SK-N-SH treated with all-trans-retinoic acid at 6 μM for 48 hours (cell line): ENCODE measurements at regions not wholly inside any gene's neighbourhood (a gene's known extent, or its start where the extent isn't known, plus 50 kb on each side); places are given as distances from the start of the nearest gene placed in this dataset.
A peak's percentile ranks its signal among the peaks of the same experiment; 100 is the strongest.

ENCODE experiments used
- ATAC-seq: fragments of 200-7000 bp; cut with Tn5 transposase; 3 replicates; pipeline ENCODE4 v1.9.1; 2020; ENCODE audit warnings: mild to moderate bottlenecking, moderate library complexity
- BACH2 ChIP-seq: fragments of 250-450 bp; sonication (Bioruptor Pico); IDR thresholded peaks from 2 replicates; pipeline ENCODE4 v1.9.0; 2021; ENCODE audit warnings: mild to moderate bottlenecking, borderline replicate concordance
- CSDC2 ChIP-seq: fragments of 250-450 bp; sonication (Bioruptor Pico); IDR thresholded peaks from 2 replicates; pipeline ENCODE4 v1.5.0; 2020; ENCODE audit warnings: mild to moderate bottlenecking, moderate library complexity
- ESRRG ChIP-seq: fragments of 250-450 bp; sonication (Bioruptor Pico); IDR thresholded peaks from 2 replicates; pipeline ENCODE4 v1.6.1; 2021; ENCODE audit warnings: mild to moderate bottlenecking
- GLIS3 ChIP-seq: fragments of 250-450 bp; sonication (Bioruptor Pico); IDR thresholded peaks from 2 replicates; pipeline ENCODE4 v1.5.0; 2020; ENCODE audit warnings: mild to moderate bottlenecking, moderate library complexity
- OSR1 ChIP-seq: fragments of 250-450 bp; sonication (Bioruptor Pico); IDR thresholded peaks from 2 replicates; pipeline ENCODE4 v1.8.0; 2022; ENCODE audit warnings: moderate library complexity, mild to moderate bottlenecking, inconsistent platforms
- POU6F1 ChIP-seq: fragments of 250-450 bp; sonication (Bioruptor Pico); IDR thresholded peaks from 2 replicates; pipeline ENCODE4 v1.8.0; 2021; ENCODE audit warnings: low read depth, mild to moderate bottlenecking, moderate library complexity, borderline replicate concordance
- RARB ChIP-seq: fragments of 250-450 bp; sonication (Bioruptor Pico); IDR thresholded peaks from 2 replicates; pipeline ENCODE4 v1.8.0; 2021; ENCODE audit warnings: mild to moderate bottlenecking, moderate library complexity
- TOX ChIP-seq: fragments of 250-450 bp; sonication (Bioruptor Pico); IDR thresholded peaks from 2 replicates; pipeline ENCODE4 v1.8.0; 2021; ENCODE audit warnings: mild to moderate bottlenecking, moderate library complexity, borderline replicate concordance
- ZC3H10 ChIP-seq: fragments of 250-450 bp; sonication (Bioruptor Pico); IDR thresholded peaks from 2 replicates; pipeline ENCODE4 v1.5.1; 2021; ENCODE audit warnings: mild to moderate bottlenecking, moderate library complexity
- ZFP3 ChIP-seq: fragments of 250-450 bp; sonication (Bioruptor Pico); IDR thresholded peaks from 2 replicates; pipeline ENCODE4 v1.5.0; 2020; ENCODE audit warnings: mild to moderate bottlenecking, moderate library complexity
- ZNF565 ChIP-seq: fragments of 450-650 bp; formaldehyde crosslinking; conservative IDR thresholded peaks from 2 replicates; pipeline ENCODE4 v1.5.0; 2020; ENCODE audit warnings: low read depth, mild to moderate bottlenecking, moderate library complexity
- ZNF70 ChIP-seq: fragments of 450-650 bp; formaldehyde crosslinking; IDR thresholded peaks from 2 replicates; pipeline ENCODE4 v1.5.0; 2020; ENCODE audit warnings: mild to moderate bottlenecking, moderate library complexity
- ZNF8 ChIP-seq: fragments of 450-650 bp; formaldehyde crosslinking; IDR thresholded peaks from 2 replicates; pipeline ENCODE4 v1.5.0; 2020; ENCODE audit warnings: mild to moderate bottlenecking, moderate library complexity
- TF ChIP-seq, protein P1 (sequence below): fragments of 250-450 bp; sonication (Bioruptor Pico); IDR thresholded peaks from 2 replicates; pipeline ENCODE4 v1.5.1; 2021; ENCODE audit warnings: mild to moderate bottlenecking, moderate library complexity
- TF ChIP-seq, protein P2 (sequence below): fragments of 250-450 bp; sonication (Bioruptor Pico); IDR thresholded peaks from 2 replicates; pipeline ENCODE4 v1.5.0; 2020; ENCODE audit warnings: mild to moderate bottlenecking, moderate library complexity

- TF ChIP-seq, protein P1, sequence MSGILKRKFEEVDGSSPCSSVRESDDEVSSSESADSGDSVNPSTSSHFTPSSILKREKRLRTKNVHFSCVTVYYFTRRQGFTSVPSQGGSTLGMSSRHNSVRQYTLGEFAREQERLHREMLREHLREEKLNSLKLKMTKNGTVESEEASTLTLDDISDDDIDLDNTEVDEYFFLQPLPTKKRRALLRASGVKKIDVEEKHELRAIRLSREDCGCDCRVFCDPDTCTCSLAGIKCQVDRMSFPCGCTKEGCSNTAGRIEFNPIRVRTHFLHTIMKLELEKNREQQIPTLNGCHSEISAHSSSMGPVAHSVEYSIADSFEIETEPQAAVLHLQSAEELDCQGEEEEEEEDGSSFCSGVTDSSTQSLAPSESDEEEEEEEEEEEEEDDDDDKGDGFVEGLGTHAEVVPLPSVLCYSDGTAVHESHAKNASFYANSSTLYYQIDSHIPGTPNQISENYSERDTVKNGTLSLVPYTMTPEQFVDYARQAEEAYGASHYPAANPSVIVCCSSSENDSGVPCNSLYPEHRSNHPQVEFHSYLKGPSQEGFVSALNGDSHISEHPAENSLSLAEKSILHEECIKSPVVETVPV, result no peak
- TF ChIP-seq TOX (CRISPR knock-in tag) (no peak), ZNF565 (no peak)
These were observed 92.0 kb upstream of the RET start (continued) for GRCh38 chr10:42984761-42985325.

DNA sequence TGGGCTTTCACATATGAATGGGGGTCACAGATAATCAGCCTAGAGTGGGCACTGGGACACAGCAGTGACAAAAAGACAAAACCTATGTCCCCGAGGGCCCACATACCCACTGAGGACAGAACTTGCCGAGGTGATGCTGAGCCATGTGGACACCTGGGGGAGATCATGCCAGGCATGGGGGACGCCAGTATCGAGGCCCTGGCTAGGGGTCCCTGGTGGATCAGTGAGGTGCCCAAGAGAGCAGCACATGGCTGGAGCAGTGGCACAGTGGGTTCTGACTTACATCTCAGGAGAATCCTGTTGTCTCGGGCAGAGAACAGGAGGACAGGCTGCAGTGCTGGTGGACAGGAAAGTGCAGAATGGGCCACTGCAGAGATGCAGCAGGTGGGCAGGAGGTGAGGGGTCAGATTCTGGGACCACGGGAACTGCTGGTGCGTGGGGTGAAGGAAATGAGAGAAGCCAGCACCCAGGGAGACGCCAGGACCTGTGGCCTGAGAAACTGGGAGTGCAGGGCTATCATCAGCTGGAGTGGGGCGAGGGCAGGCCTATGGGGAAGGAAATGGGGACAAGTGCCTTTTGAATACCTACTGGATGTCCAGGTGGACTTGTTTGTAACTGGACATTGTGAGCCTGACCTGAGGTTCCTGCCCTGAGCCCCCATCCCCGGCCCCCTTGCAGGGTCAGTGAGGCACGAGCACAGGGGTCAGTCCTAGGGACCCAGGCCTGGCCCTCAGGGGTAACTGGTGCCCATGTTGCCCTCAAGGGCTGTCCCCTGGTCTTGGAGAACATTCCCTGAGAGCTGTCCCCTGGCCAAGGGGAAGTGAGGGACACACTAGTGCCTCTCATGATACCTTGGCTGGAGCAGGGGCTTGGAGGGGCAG lies 91.2 kb upstream of the RET start:
- TF ChIP-seq GLIS3 (CRISPR knock-in tag) (no peak), CSDC2 (CRISPR knock-in tag) (no peak), ZNF8 (CRISPR knock-in tag) (no peak), BACH2 (CRISPR knock-in tag) (no peak)
- ATAC-seq, result no peak

GRCh38 chr10:42986633-42987032 lies 90.2 kb upstream of the RET start:
- peak; percentile 11; the same call in 1 of the 3 replicates for ATAC-seq
- TF ChIP-seq GLIS3 (CRISPR knock-in tag), result no peak
- no peak for TF ChIP-seq CSDC2 (CRISPR knock-in tag)
- TF ChIP-seq OSR1 (CRISPR knock-in tag), result no peak
- no peak for TF ChIP-seq ZNF70 (CRISPR knock-in tag)
- no peak for TF ChIP-seq ZNF8 (CRISPR knock-in tag)
- TF ChIP-seq TOX (CRISPR knock-in tag), result no peak
- TF ChIP-seq ZC3H10, result no peak
- TF ChIP-seq POU6F1, result no peak
- TF ChIP-seq, all 23 proteins: peak for 0

GRCh38 chr10:42987121-42987541 lies 89.7 kb upstream of the RET start:
- no peak for ATAC-seq
- TF ChIP-seq ESRRG (CRISPR knock-in tag) (no peak), POU6F1 (no peak), RARB (CRISPR knock-in tag) (no peak), ZFP3 (CRISPR knock-in tag) (no peak)
- TF ChIP-seq, protein P2, sequence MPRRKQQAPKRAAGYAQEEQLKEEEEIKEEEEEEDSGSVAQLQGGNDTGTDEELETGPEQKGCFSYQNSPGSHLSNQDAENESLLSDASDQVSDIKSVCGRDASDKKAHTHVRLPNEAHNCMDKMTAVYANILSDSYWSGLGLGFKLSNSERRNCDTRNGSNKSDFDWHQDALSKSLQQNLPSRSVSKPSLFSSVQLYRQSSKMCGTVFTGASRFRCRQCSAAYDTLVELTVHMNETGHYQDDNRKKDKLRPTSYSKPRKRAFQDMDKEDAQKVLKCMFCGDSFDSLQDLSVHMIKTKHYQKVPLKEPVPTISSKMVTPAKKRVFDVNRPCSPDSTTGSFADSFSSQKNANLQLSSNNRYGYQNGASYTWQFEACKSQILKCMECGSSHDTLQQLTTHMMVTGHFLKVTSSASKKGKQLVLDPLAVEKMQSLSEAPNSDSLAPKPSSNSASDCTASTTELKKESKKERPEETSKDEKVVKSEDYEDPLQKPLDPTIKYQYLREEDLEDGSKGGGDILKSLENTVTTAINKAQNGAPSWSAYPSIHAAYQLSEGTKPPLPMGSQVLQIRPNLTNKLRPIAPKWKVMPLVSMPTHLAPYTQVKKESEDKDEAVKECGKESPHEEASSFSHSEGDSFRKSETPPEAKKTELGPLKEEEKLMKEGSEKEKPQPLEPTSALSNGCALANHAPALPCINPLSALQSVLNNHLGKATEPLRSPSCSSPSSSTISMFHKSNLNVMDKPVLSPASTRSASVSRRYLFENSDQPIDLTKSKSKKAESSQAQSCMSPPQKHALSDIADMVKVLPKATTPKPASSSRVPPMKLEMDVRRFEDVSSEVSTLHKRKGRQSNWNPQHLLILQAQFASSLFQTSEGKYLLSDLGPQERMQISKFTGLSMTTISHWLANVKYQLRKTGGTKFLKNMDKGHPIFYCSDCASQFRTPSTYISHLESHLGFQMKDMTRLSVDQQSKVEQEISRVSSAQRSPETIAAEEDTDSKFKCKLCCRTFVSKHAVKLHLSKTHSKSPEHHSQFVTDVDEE (CRISPR knock-in tag), result no peak
- TF ChIP-seq, protein P1, result no peak

GRCh38 chr10:42987575-42987974 lies 89.3 kb upstream of the RET start:
- no peak for ATAC-seq

More at GRCh38 chr10:42987575-42987974, 89.3 kb upstream of the RET start:
- no peak for TF ChIP-seq ZNF70 (CRISPR knock-in tag)
- no peak for TF ChIP-seq POU6F1
- no peak for TF ChIP-seq BACH2 (CRISPR knock-in tag)
